Natural killer cell (primary cell): ENCODE measurements at regions not wholly inside any gene's neighbourhood (a gene's known extent, or its start where the extent isn't known, plus 50 kb on each side); places are given as distances from the start of the nearest gene placed in this dataset.

Experiments
- ATAC-seq, 3 donors: fragments of 150-1000 bp in 2 of 3; fragments of 200-7000 bp in 1 of 3; cut with Tn5 transposase; 1 replicate in 1 of 3; 2 replicates in 2 of 3; pipeline ENCODE4 v1.10.0; 2021; ENCODE audit warnings: mild to moderate bottlenecking in 2 of 3, moderate library complexity in 2 of 3
- DNase-seq, 2 donors: peaks; one replicate each; pipeline versions ENCODE4 v3.0.0 to v3.0.0-alpha.2; 2013 to 2021; ENCODE audit warnings: mixed read lengths in 1 of 2
- H3K27ac ChIP-seq: one replicate; pipeline ENCODE4 v1.5.1; 2013; ENCODE audit warnings: mild to moderate bottlenecking, low read length
- H3K27me3 ChIP-seq: one replicate; pipeline ENCODE4 v1.6.1; 2013; ENCODE audit warnings: low read length; ENCODE audit not compliant: control insufficient read depth, insufficient read depth
- H3K36me3 ChIP-seq: one replicate; pipeline ENCODE4 v1.6.1; 2013; ENCODE audit warnings: low read length; ENCODE audit not compliant: control insufficient read depth, insufficient read depth
- H3K4me1 ChIP-seq: one replicate; pipeline ENCODE4 v1.6.1; 2013; ENCODE audit warnings: low read length; ENCODE audit not compliant: control insufficient read depth, insufficient read depth
- H3K4me3 ChIP-seq: one replicate; pipeline ENCODE4 v1.5.1; 2013; ENCODE audit warnings: low read length
- H3K9me3 ChIP-seq: one replicate; pipeline ENCODE4 v1.6.1; 2013; ENCODE audit warnings: low read length; ENCODE audit not compliant: control insufficient read depth, insufficient read depth
- H3K27ac Mint-ChIP-seq, 2 donors: one replicate each; pipeline ENCODE4 v1.8.0; 2022; ENCODE audit warnings: mild to moderate bottlenecking in 2 of 2, mixed read lengths in 2 of 2, moderate library complexity in 1 of 2
- H3K27me3 Mint-ChIP-seq, 2 donors: one replicate each; pipeline ENCODE4 v1.8.0; 2022; ENCODE audit warnings: low read depth in 2 of 2, mixed read lengths in 2 of 2
- H3K36me3 Mint-ChIP-seq: one replicate; pipeline ENCODE4 v1.8.0; 2022; ENCODE audit warnings: mixed read lengths
- H3K4me1 Mint-ChIP-seq, 2 donors: one replicate each; pipeline ENCODE4 v1.8.0; 2022; ENCODE audit warnings: mixed read lengths in 2 of 2
- H3K4me3 Mint-ChIP-seq: one replicate; pipeline ENCODE4 v1.8.0; 2022; ENCODE audit warnings: mild to moderate bottlenecking, moderate library complexity, mixed read lengths
- H3K9me3 Mint-ChIP-seq, 2 donors: one replicate each; pipeline ENCODE4 v1.8.0; 2022; ENCODE audit warnings: mixed read lengths in 2 of 2
- CTCF ChIP-seq: fragments of 200-600 bp; IDR thresholded peaks from one replicate; pipeline ENCODE4 v1.8.0; 2022; ENCODE audit warnings: antibody characterized with exemption
- WGBS: methylation state at CpG from one replicate; pipeline ENCODE4 v1.1.7; 2013; ENCODE audit warnings: missing lambda C conversion rate; ENCODE audit not compliant: insufficient coverage; 5-methylcytosine and 5-hydroxymethylcytosine counted together
- intact Hi-C: fragments of 100-400 bp; cut with micrococcal nuclease; formaldehyde crosslinking; loops from one replicate; pipeline ENCODE4 v1.14.2; 2022

DNA sequence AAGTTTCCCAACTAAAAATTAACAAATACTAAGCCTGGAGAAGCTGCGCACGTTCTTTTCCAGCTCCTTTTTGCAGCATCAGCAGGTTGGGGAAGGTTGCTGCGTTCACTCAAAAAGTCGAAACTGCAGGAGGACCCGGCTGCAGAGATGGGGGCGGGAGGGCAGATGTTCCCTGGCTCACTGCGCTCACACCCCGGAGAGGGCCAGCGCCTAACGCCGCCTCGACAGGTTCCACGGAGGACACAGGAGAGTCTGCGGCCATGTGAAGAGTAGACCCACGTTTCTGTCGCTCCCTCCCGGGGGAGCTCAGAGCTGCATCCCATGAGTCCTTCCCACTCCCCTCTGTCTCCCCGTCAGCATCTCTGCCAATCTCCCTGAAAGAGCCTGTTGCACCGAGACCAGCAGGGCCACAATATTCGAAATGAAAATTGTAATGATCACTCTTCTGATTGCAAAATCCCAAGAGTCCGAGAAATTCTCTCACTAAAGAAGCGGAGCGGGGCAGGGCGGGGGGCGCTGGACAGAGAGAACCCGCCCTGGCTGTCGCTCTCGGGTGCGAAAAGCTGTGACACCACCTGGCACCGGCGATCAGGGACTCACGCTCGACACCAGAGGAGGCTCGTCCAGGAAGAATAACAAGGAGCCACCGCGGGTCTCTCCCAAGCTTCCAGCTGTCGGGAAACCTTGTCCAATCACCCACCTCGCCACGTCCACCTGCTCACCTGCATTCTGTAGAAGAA is 131.5 kb upstream of the PFKP start:
- H3K27me3 ChIP-seq: no peaks in the 10 kb centered on the region
- no peak overlapping the region for H3K27ac Mint-ChIP-seq
- no peak for TF ChIP-seq CTCF
- intact Hi-C loops: no loop called here
- ATAC-seq: no peak
- H3K27ac ChIP-seq: no peak overlapping the region
- no peaks in the 10 kb centered on the region for H3K9me3 ChIP-seq
- H3K36me3 ChIP-seq: no peaks in the 10 kb centered on the region
- no peaks in the 10 kb centered on the region for H3K9me3 Mint-ChIP-seq
- WGBS: 88% methylated on average over 39 of the region's 39 CpGs
- H3K36me3 Mint-ChIP-seq: no peaks in the 10 kb centered on the region
- DNase-seq: no peak
- H3K4me1 Mint-ChIP-seq: no peaks in the 10 kb centered on the region
- peaks cover 10 to 41% of the 10 kb centered on the region in 2 donors for H3K27me3 Mint-ChIP-seq
- H3K4me1 ChIP-seq: no peaks in the 10 kb centered on the region
- H3K4me3 ChIP-seq: no peak overlapping the region
- H3K4me3 Mint-ChIP-seq: no peak overlapping the region

DNA sequence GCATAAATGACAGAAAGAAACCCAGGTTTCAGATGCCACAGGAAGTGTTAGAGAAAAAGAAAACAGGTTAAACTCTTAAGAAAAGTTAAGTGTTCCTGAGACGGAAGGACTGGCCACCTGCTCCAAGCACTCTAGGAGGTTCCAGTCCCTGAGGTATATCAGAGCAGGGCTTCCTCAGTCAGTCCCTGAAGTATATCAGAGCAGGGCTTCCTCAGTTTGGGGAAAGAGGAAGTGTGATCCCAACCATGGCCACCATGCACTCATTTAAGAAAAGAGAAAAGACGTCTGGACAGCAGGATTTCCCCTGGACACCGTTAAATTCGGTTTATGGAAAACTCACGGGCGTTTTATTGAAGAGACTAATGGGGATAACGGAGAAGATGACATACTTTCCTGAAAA is 133.4 kb upstream of the PFKP start:
- no peak overlapping the region for H3K27ac Mint-ChIP-seq
- peaks cover 7 to 30% of the 10 kb centered on the region in 2 donors for H3K27me3 Mint-ChIP-seq
- Histone ChIP-seq H3K4me3 (no peak overlapping the region), H3K27me3 (no peaks in the 10 kb centered on the region), H3K4me1 (no peaks in the 10 kb centered on the region), H3K9me3 (no peaks in the 10 kb centered on the region), H3K36me3 (no peaks in the 10 kb centered on the region), H3K27ac (no peak overlapping the region)
- no peak overlapping the region for H3K4me3 Mint-ChIP-seq
- TF ChIP-seq CTCF: no peak
- H3K4me1 Mint-ChIP-seq: no peaks in the 10 kb centered on the region
- intact Hi-C loops: no loop called here
- DNase-seq (no peak), ATAC-seq (no peak)
- 67% methylated on average over 7 of the region's 7 CpGs for WGBS
- no peaks in the 10 kb centered on the region for H3K36me3 Mint-ChIP-seq
- no peaks in the 10 kb centered on the region for H3K9me3 Mint-ChIP-seq

DNA sequence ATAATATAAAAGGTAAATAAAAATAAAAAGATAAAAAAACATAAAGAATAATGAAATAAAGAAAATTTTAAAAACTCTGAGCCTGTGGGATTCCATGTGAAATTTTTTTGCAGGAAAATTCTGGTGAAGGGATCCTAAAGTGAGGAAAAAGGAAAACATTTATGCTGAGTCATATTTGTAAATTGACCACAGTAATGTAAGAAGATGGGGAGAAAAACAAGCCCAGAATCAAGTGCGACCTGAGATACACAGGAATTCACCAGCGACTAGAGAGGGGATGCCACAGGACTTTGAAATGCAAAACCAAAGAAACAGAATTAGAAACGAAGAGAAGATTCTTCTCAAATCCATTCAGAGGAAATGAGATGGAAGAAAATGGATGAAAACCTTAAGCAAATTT is 133.8 kb upstream of the PFKP start:
- H3K27ac Mint-ChIP-seq: no peak overlapping the region
- Histone ChIP-seq H3K4me3 (no peak overlapping the region), H3K4me1 (no peaks in the 10 kb centered on the region), H3K27me3 (no peaks in the 10 kb centered on the region), H3K9me3 (no peaks in the 10 kb centered on the region), H3K27ac (no peak overlapping the region), H3K36me3 (no peaks in the 10 kb centered on the region)
- no peaks in the 10 kb centered on the region for H3K36me3 Mint-ChIP-seq
- no peak for TF ChIP-seq CTCF
- no peak for ATAC-seq
- H3K4me3 Mint-ChIP-seq: no peak overlapping the region
- DNase-seq: no peak
- H3K4me1 Mint-ChIP-seq: no peaks in the 10 kb centered on the region
- no peaks in the 10 kb centered on the region for H3K9me3 Mint-ChIP-seq
- peaks cover 4 to 26% of the 10 kb centered on the region in 2 donors for H3K27me3 Mint-ChIP-seq
- WGBS: 53% methylated on average over 2 of the region's 3 CpGs
- intact Hi-C loops: no loop called here

DNA sequence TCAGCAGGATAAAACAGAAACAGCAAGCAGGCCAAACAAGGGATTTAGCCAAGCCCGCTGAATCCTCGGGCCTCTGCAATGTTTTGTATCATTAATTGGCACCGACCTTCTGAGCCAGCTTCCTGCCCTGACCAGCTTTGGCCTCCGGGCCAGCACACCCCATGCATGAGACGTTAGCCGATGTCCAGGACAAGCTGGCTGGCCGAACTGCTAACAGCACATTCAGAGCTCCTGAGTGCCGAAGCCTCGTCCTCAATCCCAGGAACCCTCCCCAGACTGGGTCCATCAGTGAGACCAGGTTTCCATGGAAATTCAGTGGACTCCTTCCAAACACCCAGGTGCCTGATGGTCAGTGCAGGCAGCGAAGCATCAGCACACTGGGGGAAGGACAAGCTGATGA is 134.3 kb upstream of the PFKP start:
- H3K36me3 Mint-ChIP-seq: no peaks in the 10 kb centered on the region
- peaks cover 3% of the 10 kb centered on the region in 2 donors for H3K4me1 Mint-ChIP-seq
- H3K4me1 ChIP-seq: no peaks in the 10 kb centered on the region
- intact Hi-C loops: no loop called here
- DNase-seq (no peak), ATAC-seq (no peak)
- no peaks in the 10 kb centered on the region for H3K9me3 Mint-ChIP-seq
- 89% methylated on average over 9 of the region's 10 CpGs for WGBS
- no peaks in the 10 kb centered on the region for H3K27me3 ChIP-seq
- no peak overlapping the region for H3K27ac ChIP-seq
- TF ChIP-seq CTCF: no peak
- H3K9me3 ChIP-seq: no peaks in the 10 kb centered on the region
- no peak overlapping the region for H3K27ac Mint-ChIP-seq
- no peak overlapping the region for H3K4me3 Mint-ChIP-seq
- H3K36me3 ChIP-seq: no peaks in the 10 kb centered on the region
- peaks cover 6 to 23% of the 10 kb centered on the region in 2 donors for H3K27me3 Mint-ChIP-seq
- H3K4me3 ChIP-seq: no peak overlapping the region
